ENCODE measurements at regions not wholly inside any gene's neighbourhood (a gene's known extent, or its start where the extent isn't known, plus 50 kb on each side); places are given as distances from the start of the nearest gene placed in this dataset.

GRCh38 chr10:53580465-53580864 lies 807.9 kb upstream of the MBL2 start:
- H3K9ac ChIP-seq (ENCODE audit: low read length): no peak overlapping the region
- no peak for TF ChIP-seq EZH2phosphoT487 (conservative IDR thresholded peaks at IDR 0.05; ENCODE audit: low read length)
- no peak for TF ChIP-seq CTCF (IDR thresholded peaks at IDR 0.05; ENCODE audit: insufficient read depth, low read length, poor library complexity, severe bottlenecking)
- H3K4me2 ChIP-seq (ENCODE audit: low read depth, low read length, poor library complexity, severe bottlenecking): no peak overlapping the region
- no peaks in the 10 kb centered on the region for H3K79me2 ChIP-seq (ENCODE audit: insufficient read depth, low read length)
- H3K9me2 ChIP-seq (replicated peaks; ENCODE audit: insufficient read depth, low read length): no peaks in the 10 kb centered on the region
- no peaks in the 10 kb centered on the region for H4K20me1 ChIP-seq (ENCODE audit: low read depth, low read length)
- no peaks in the 10 kb centered on the region for H3K36me3 ChIP-seq (ENCODE audit: low read length)
- no peaks in the 10 kb centered on the region for H3F3A ChIP-seq (ENCODE audit: insufficient read depth)
- H3K27ac ChIP-seq (ENCODE audit: low read depth, low read length): no peak overlapping the region
- no peak overlapping the region for H2AFZ ChIP-seq (ENCODE audit: low read depth, low read length, severe bottlenecking)
- no peaks in the 10 kb centered on the region for H3K9me3 ChIP-seq (ENCODE audit: insufficient read depth, low read length)
- H3K4me3 ChIP-seq (ENCODE audit: insufficient read depth, low read length, poor library complexity, severe bottlenecking): no peak overlapping the region
- H3K27me3 ChIP-seq (ENCODE audit: low read length): no peaks in the 10 kb centered on the region

GRCh38 chr10:53579773-53580172 lies 807.2 kb upstream of the MBL2 start:
- H3K9ac ChIP-seq (ENCODE audit: low read length): no peak overlapping the region
- no peaks in the 10 kb centered on the region for H3K27me3 ChIP-seq (ENCODE audit: low read length)
- H3K36me3 ChIP-seq (ENCODE audit: low read length): no peaks in the 10 kb centered on the region
- H3K27ac ChIP-seq (ENCODE audit: low read depth, low read length): no peak overlapping the region
- H3K9me3 ChIP-seq (ENCODE audit: insufficient read depth, low read length): no peaks in the 10 kb centered on the region
- no peak overlapping the region for H3K4me2 ChIP-seq (ENCODE audit: low read depth, low read length, poor library complexity, severe bottlenecking)
- no peak for TF ChIP-seq CTCF (IDR thresholded peaks at IDR 0.05; ENCODE audit: insufficient read depth, low read length, poor library complexity, severe bottlenecking)
- TF ChIP-seq EZH2phosphoT487 (conservative IDR thresholded peaks at IDR 0.05; ENCODE audit: low read length): no peak
- no peaks in the 10 kb centered on the region for H3K79me2 ChIP-seq (ENCODE audit: insufficient read depth, low read length)
- H3K9me2 ChIP-seq (replicated peaks; ENCODE audit: insufficient read depth, low read length): no peaks in the 10 kb centered on the region
- no peak overlapping the region for H3K4me3 ChIP-seq (ENCODE audit: insufficient read depth, low read length, poor library complexity, severe bottlenecking)
- no peaks in the 10 kb centered on the region for H3F3A ChIP-seq (ENCODE audit: insufficient read depth)
- H2AFZ ChIP-seq (ENCODE audit: low read depth, low read length, severe bottlenecking): no peak overlapping the region
- H4K20me1 ChIP-seq (ENCODE audit: low read depth, low read length): no peaks in the 10 kb centered on the region

DNA sequence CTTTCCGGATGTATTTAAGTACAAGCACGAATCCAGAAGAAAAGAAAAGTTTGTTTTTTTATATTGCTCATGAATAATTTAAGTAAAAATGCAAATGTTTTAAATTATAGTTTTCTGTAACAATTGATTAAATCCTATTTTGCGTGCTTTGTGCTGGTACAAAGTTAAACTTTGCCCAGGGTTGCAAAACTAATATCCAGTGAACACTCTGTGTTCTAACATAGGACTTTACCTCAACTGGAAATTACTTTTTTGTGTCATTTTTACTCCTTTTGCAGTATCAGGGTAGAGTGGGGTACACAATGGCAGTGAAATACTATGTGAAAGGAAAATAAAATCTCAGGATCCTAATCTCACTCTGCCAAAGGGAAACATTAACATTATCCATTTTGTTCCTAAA lies 801.4 kb upstream of the MBL2 start:
- Histone ChIP-seq H3F3A (ENCODE audit: insufficient read depth) (no peaks in the 10 kb centered on the region), H3K79me2 (ENCODE audit: insufficient read depth, low read length) (no peaks in the 10 kb centered on the region), H3K9me2 (replicated peaks; ENCODE audit: insufficient read depth, low read length) (no peaks in the 10 kb centered on the region), H4K20me1 (ENCODE audit: low read depth, low read length) (no peaks in the 10 kb centered on the region), H3K27me3 (ENCODE audit: low read length) (no peaks in the 10 kb centered on the region), H3K27ac (ENCODE audit: low read depth, low read length) (no peak overlapping the region), H3K4me2 (ENCODE audit: low read depth, low read length, poor library complexity, severe bottlenecking) (no peak overlapping the region), H3K4me3 (ENCODE audit: insufficient read depth, low read length, poor library complexity, severe bottlenecking) (no peak overlapping the region), H2AFZ (ENCODE audit: low read depth, low read length, severe bottlenecking) (no peak overlapping the region), H3K9me3 (ENCODE audit: insufficient read depth, low read length) (no peaks in the 10 kb centered on the region), H3K9ac (ENCODE audit: low read length) (no peak overlapping the region), H3K36me3 (ENCODE audit: low read length) (no peaks in the 10 kb centered on the region)
- TF ChIP-seq EZH2phosphoT487 (conservative IDR thresholded peaks at IDR 0.05; ENCODE audit: low read length): no peak
- TF ChIP-seq CTCF (IDR thresholded peaks at IDR 0.05; ENCODE audit: insufficient read depth, low read length, poor library complexity, severe bottlenecking): no peak

DNA sequence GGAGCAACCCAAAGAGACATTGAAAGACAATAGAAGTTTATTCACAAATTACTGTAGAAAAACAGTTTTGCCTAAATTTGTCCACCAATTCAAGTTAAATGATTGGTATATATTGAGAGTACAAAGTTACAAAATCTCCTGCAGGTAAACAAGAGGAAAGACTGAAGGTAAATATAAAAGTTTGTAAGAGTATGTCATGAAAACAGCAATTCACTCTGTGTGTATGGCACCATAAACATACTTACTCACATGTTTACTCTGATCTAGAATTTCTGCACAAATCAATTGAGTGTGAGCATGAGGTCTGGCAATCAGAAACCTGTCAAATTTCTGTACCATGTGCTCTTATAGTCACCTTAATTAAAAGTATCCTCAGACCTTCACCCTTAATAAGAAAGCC lies 800.9 kb upstream of the MBL2 start:
- H2AFZ ChIP-seq (ENCODE audit: low read depth, low read length, severe bottlenecking): no peak overlapping the region
- no peaks in the 10 kb centered on the region for H3F3A ChIP-seq (ENCODE audit: insufficient read depth)
- TF ChIP-seq EZH2phosphoT487 (conservative IDR thresholded peaks at IDR 0.05; ENCODE audit: low read length) (no peak), CTCF (IDR thresholded peaks at IDR 0.05; ENCODE audit: insufficient read depth, low read length, poor library complexity, severe bottlenecking) (no peak)
- H3K9me2 ChIP-seq (replicated peaks; ENCODE audit: insufficient read depth, low read length): no peaks in the 10 kb centered on the region
- no peaks in the 10 kb centered on the region for H3K9me3 ChIP-seq (ENCODE audit: insufficient read depth, low read length)
- no peaks in the 10 kb centered on the region for H3K36me3 ChIP-seq (ENCODE audit: low read length)
- H3K27ac ChIP-seq (ENCODE audit: low read depth, low read length): no peak overlapping the region
- no peaks in the 10 kb centered on the region for H3K27me3 ChIP-seq (ENCODE audit: low read length)
- H4K20me1 ChIP-seq (ENCODE audit: low read depth, low read length): no peaks in the 10 kb centered on the region
- H3K79me2 ChIP-seq (ENCODE audit: insufficient read depth, low read length): no peaks in the 10 kb centered on the region
- H3K4me2 ChIP-seq (ENCODE audit: low read depth, low read length, poor library complexity, severe bottlenecking): no peak overlapping the region
- H3K4me3 ChIP-seq (ENCODE audit: insufficient read depth, low read length, poor library complexity, severe bottlenecking): no peak overlapping the region
- H3K9ac ChIP-seq (ENCODE audit: low read length): no peak overlapping the region

Measured in SU-DHL-6 (cell line).